Keratinocyte (primary cell): ENCODE measurements at regions not wholly inside any gene's neighbourhood (a gene's known extent, or its start where the extent isn't known, plus 50 kb on each side); places are given as distances from the start of the nearest gene placed in this dataset.

Source experiments
- CTCF ChIP-seq, 3 experiments: IDR thresholded peaks in 1 of 3; conservative IDR thresholded peaks in 1 of 3; optimal IDR thresholded peaks in 1 of 3; 2 replicates in 2 of 3; 3 replicates in 1 of 3; pipeline versions ENCODE3 to v1.5.1; 2011; ENCODE audit warnings: low read length in 3 of 3, mild to moderate bottlenecking in 3 of 3, moderate library complexity in 2 of 3, control low read depth in 1 of 3, inconsistent platforms in 1 of 3; ENCODE audit not compliant: insufficient read depth in 2 of 3; ENCODE audit errors: extremely low read depth in 1 of 3
- EZH2 ChIP-seq: IDR thresholded peaks from one replicate; pipeline ENCODE4 v1.6.1; 2012; ENCODE audit warnings: inconsistent platforms, mild to moderate bottlenecking, low read length, moderate library complexity

- no peak for TF ChIP-seq EZH2
- no peak for TF ChIP-seq CTCF (optimal IDR thresholded peaks at IDR 0.05 in 1 of 3, IDR thresholded peaks at IDR 0.05 in 1 of 3, conservative IDR thresholded peaks at IDR 0.05 in 1 of 3; ENCODE audit: extremely low read depth in 1 of 3, insufficient read depth in 2 of 3, low read length in 3 of 3)
These were observed 53.4 kb upstream of the GPR12 start for GRCh38 chr13:26813980-26814348.
